IPS-NIHi11 (cell line): ENCODE measurements at regions not wholly inside any gene's neighbourhood (a gene's known extent, or its start where the extent isn't known, plus 50 kb on each side); places are given as distances from the start of the nearest gene placed in this dataset.

Source experiments
- DNase-seq: peaks from one replicate; pipeline ENCODE4 v3.0.0; 2012; ENCODE audit warnings: mixed read lengths, low spot score

- DNase-seq, result no peak
These were observed 1104.3 kb downstream of the BCL11B start for GRCh38 chr14:98167705-98168104.

GRCh38 chr14:98168211-98168985 is 1103.6 kb downstream of the BCL11B start:
- no peak for DNase-seq

- no peak for DNase-seq
These were observed 1102.8 kb downstream of the BCL11B start for GRCh38 chr14:98169170-98169587.

- DNase-seq, result no peak
These were observed 1101.4 kb downstream of the BCL11B start for GRCh38 chr14:98170575-98170974.

GRCh38 chr14:98171654-98172053 is 1100.3 kb downstream of the BCL11B start:
- DNase-seq, result no peak

- no peak for DNase-seq
These were observed 1099.7 kb downstream of the BCL11B start for GRCh38 chr14:98172243-98172778.

GRCh38 chr14:98173305-98173704 is 1098.7 kb downstream of the BCL11B start:
- no peak for DNase-seq

GRCh38 chr14:98174041-98174440 is 1098.0 kb downstream of the BCL11B start:
- DNase-seq, result no peak

- DNase-seq, result no peak
These were observed 1096.6 kb downstream of the BCL11B start for GRCh38 chr14:98175436-98175835.

- DNase-seq, result no peak
These were observed 1096.1 kb downstream of the BCL11B start for GRCh38 chr14:98175881-98176280.

- DNase-seq, result no peak
These were observed 1095.1 kb downstream of the BCL11B start for GRCh38 chr14:98176892-98177291.

GRCh38 chr14:98177551-98177950 is 1094.4 kb downstream of the BCL11B start:
- DNase-seq, result no peak

- DNase-seq, result no peak
These were observed 1090.8 kb downstream of the BCL11B start for GRCh38 chr14:98181241-98181640.

GRCh38 chr14:98181768-98182167 is 1090.2 kb downstream of the BCL11B start:
- DNase-seq, result no peak

GRCh38 chr14:98182393-98183055 is 1089.5 kb downstream of the BCL11B start:
- no peak for DNase-seq

GRCh38 chr14:98183556-98183955 is 1088.4 kb downstream of the BCL11B start:
- DNase-seq, result no peak

GRCh38 chr14:98184457-98184856 is 1087.5 kb downstream of the BCL11B start:
- DNase-seq, result no peak

GRCh38 chr14:98185036-98185435 is 1087.0 kb downstream of the BCL11B start:
- DNase-seq, result no peak

- no peak for DNase-seq
These were observed 1085.9 kb downstream of the BCL11B start for GRCh38 chr14:98186140-98186539.

GRCh38 chr14:98187281-98187680 is 1084.7 kb downstream of the BCL11B start:
- no peak for DNase-seq

GRCh38 chr14:98189062-98189461 is 1082.9 kb downstream of the BCL11B start:
- DNase-seq, result no peak

GRCh38 chr14:98189511-98189910 is 1082.5 kb downstream of the BCL11B start:
- no peak for DNase-seq

GRCh38 chr14:98189944-98190343 is 1082.1 kb downstream of the BCL11B start:
- DNase-seq, result no peak
